Karpas-422 (cell line): ENCODE measurements at regions not wholly inside any gene's neighbourhood (a gene's known extent, or its start where the extent isn't known, plus 50 kb on each side); places are given as distances from the start of the nearest gene placed in this dataset.
"Not testable (repeated sequence)": the region's sequence is repeated elsewhere in the genome, so short reads cannot be mapped to it uniquely, and the experiment has no call there.

ENCODE experiments used
- DNase-seq: peaks from one replicate; pipeline ENCODE4 v3.0.0-alpha.2; 2015
- H2AFZ ChIP-seq: fragments of 200-600 bp; sonication (generic); 2 replicates; pipeline ENCODE4 v1.6.1; 2014; ENCODE audit warnings: antibody characterized with exemption, low read length, mixed read lengths
- H3K27ac ChIP-seq: fragments of 200-600 bp; sonication (generic); 2 replicates; pipeline ENCODE4 v1.5.1; 2014; ENCODE audit warnings: mild to moderate bottlenecking, low read length, moderate library complexity
- H3K27me3 ChIP-seq: fragments of 200-600 bp; sonication (generic); 2 replicates; pipeline ENCODE4 v1.6.1; 2014; ENCODE audit warnings: low read length, mixed read lengths
- H3K36me3 ChIP-seq: fragments of 200-600 bp; sonication (generic); 2 replicates; pipeline ENCODE4 v1.6.1; 2014; ENCODE audit warnings: low read length, mixed read lengths; ENCODE audit not compliant: insufficient read depth
- H3K4me1 ChIP-seq: fragments of 200-600 bp; sonication (generic); 2 replicates; pipeline ENCODE4 v1.6.1; 2014; ENCODE audit warnings: mild to moderate bottlenecking, low read length, mixed read lengths
- H3K4me2 ChIP-seq: fragments of 200-600 bp; sonication (generic); 2 replicates; pipeline ENCODE4 v1.6.1; 2014; ENCODE audit warnings: low read length, low read depth, mild to moderate bottlenecking; ENCODE audit not compliant: poor library complexity, severe bottlenecking
- H3K4me3 ChIP-seq: fragments of 200-600 bp; sonication (generic); 2 replicates; pipeline ENCODE4 v1.5.1; 2014; ENCODE audit warnings: mild to moderate bottlenecking, antibody characterized with exemption, low read length, mixed read lengths
- H3K79me2 ChIP-seq: fragments of 200-600 bp; sonication (generic); 2 replicates; pipeline ENCODE4 v1.6.1; 2014; ENCODE audit warnings: mild to moderate bottlenecking, low read length, mixed read lengths
- H3K9ac ChIP-seq: fragments of 200-600 bp; sonication (generic); 2 replicates; pipeline ENCODE4 v1.6.0; 2014; ENCODE audit warnings: low read length
- H3K9me2 ChIP-seq: fragments of 200-600 bp; sonication (generic), shearing (Covaris generic); replicated peaks from 2 replicates; pipeline ENCODE4 v1.6.0; 2014; ENCODE audit warnings: mild to moderate bottlenecking, low read length, moderate library complexity; ENCODE audit not compliant: insufficient read depth
- H3K9me3 ChIP-seq: fragments of 300-700, 200-600 bp; sonication (generic); 2 replicates; pipeline ENCODE4 v1.6.1; 2014; ENCODE audit warnings: low read length, mixed read lengths
- H4K20me1 ChIP-seq: fragments of 200-600 bp; sonication (generic); 2 replicates; pipeline ENCODE4 v1.6.1; 2014; ENCODE audit warnings: mild to moderate bottlenecking, antibody characterized with exemption, low read length, low read depth; ENCODE audit not compliant: insufficient read depth

GRCh38 chr5:98368141-98368540, 405.3 kb upstream of the RGMB start:
- H3K36me3 ChIP-seq, result no peaks in the 10 kb centered on the region
- DNase-seq, result no peak
- no peak overlapping the region for H2AFZ ChIP-seq
- H3K4me2 ChIP-seq, result no peak overlapping the region
- H3K9ac ChIP-seq, result no peak overlapping the region
- no peaks in the 10 kb centered on the region for H3K27me3 ChIP-seq
- no peaks in the 10 kb centered on the region for H3K4me1 ChIP-seq
- H3K9me3 ChIP-seq, result no peaks in the 10 kb centered on the region
- H4K20me1 ChIP-seq, result no peaks in the 10 kb centered on the region
- H3K4me3 ChIP-seq, result no peak overlapping the region
- H3K79me2 ChIP-seq, result no peaks in the 10 kb centered on the region
- H3K9me2 ChIP-seq, result no peaks in the 10 kb centered on the region
- no peak overlapping the region for H3K27ac ChIP-seq

GRCh38 chr5:98372351-98372750, 401.1 kb upstream of the RGMB start:
- Histone ChIP-seq H3K4me3 (no peak overlapping the region), H3K27me3 (no peaks in the 10 kb centered on the region), H3K9me2 (no peaks in the 10 kb centered on the region), H3K79me2 (no peaks in the 10 kb centered on the region), H3K27ac (no peak overlapping the region), H3K9me3 (no peaks in the 10 kb centered on the region), H3K4me2 (no peak overlapping the region), H3K9ac (no peak overlapping the region), H4K20me1 (no peaks in the 10 kb centered on the region), H3K36me3 (no peaks in the 10 kb centered on the region), H3K4me1 (no peaks in the 10 kb centered on the region), H2AFZ (no peak overlapping the region)
- DNase-seq, result no peak

- Histone ChIP-seq H3K27ac (no peak overlapping the region), H4K20me1 (no peaks in the 10 kb centered on the region), H3K9me3 (no peaks in the 10 kb centered on the region), H3K36me3 (no peaks in the 10 kb centered on the region), H3K4me1 (no peaks in the 10 kb centered on the region), H3K9ac (no peak overlapping the region), H2AFZ (no peak overlapping the region), H3K4me3 (no peak overlapping the region), H3K27me3 (no peaks in the 10 kb centered on the region), H3K79me2 (no peaks in the 10 kb centered on the region), H3K4me2 (no peak overlapping the region), H3K9me2 (no peaks in the 10 kb centered on the region)
- DNase-seq, result no peak
Observed at GRCh38 chr5:98391921-98392625, 381.4 kb upstream of the RGMB start.

GRCh38 chr5:98393205-98393604, 380.3 kb upstream of the RGMB start:
- H2AFZ ChIP-seq, H3K4me1 ChIP-seq, H3K4me2 ChIP-seq, H3K9me3 ChIP-seq, H3K27me3 ChIP-seq, H3K79me2 ChIP-seq, H3K36me3 ChIP-seq, H3K4me3 ChIP-seq, H4K20me1 ChIP-seq, H3K9ac ChIP-seq, H3K27ac ChIP-seq, DNase-seq, H3K9me2 ChIP-seq: not testable (repeated sequence)

GRCh38 chr5:98397081-98397480, 376.4 kb upstream of the RGMB start:
- Histone ChIP-seq H3K36me3 (no peaks in the 10 kb centered on the region), H3K9me2 (no peaks in the 10 kb centered on the region), H3K4me3 (no peak overlapping the region), H3K4me2 (no peak overlapping the region), H3K27me3 (no peaks in the 10 kb centered on the region), H3K27ac (no peak overlapping the region), H3K79me2 (no peaks in the 10 kb centered on the region), H3K9ac (no peak overlapping the region), H4K20me1 (no peaks in the 10 kb centered on the region), H3K4me1 (no peaks in the 10 kb centered on the region), H3K9me3 (no peaks in the 10 kb centered on the region), H2AFZ (no peak overlapping the region)
- no peak for DNase-seq

- Histone ChIP-seq H3K4me3 (no peak overlapping the region), H2AFZ (no peak overlapping the region), H3K27ac (no peak overlapping the region), H3K27me3 (no peaks in the 10 kb centered on the region), H4K20me1 (no peaks in the 10 kb centered on the region), H3K9me3 (no peaks in the 10 kb centered on the region), H3K4me1 (no peaks in the 10 kb centered on the region), H3K4me2 (no peak overlapping the region), H3K79me2 (no peaks in the 10 kb centered on the region), H3K9ac (no peak overlapping the region), H3K9me2 (no peaks in the 10 kb centered on the region), H3K36me3 (no peaks in the 10 kb centered on the region)
- no peak for DNase-seq
Observed at GRCh38 chr5:98398465-98398864, 375.0 kb upstream of the RGMB start.

- Histone ChIP-seq H3K9ac (no peak overlapping the region), H3K4me3 (no peak overlapping the region), H3K4me2 (no peak overlapping the region), H3K4me1 (no peaks in the 10 kb centered on the region), H3K9me3 (no peaks in the 10 kb centered on the region), H3K79me2 (no peaks in the 10 kb centered on the region), H4K20me1 (no peaks in the 10 kb centered on the region), H3K9me2 (no peaks in the 10 kb centered on the region), H2AFZ (no peak overlapping the region), H3K36me3 (no peaks in the 10 kb centered on the region), H3K27me3 (no peaks in the 10 kb centered on the region), H3K27ac (no peak overlapping the region)
- no peak for DNase-seq
Observed at GRCh38 chr5:98401656-98402055, 371.8 kb upstream of the RGMB start.

- Histone ChIP-seq H3K4me1 (no peaks in the 10 kb centered on the region), H3K9me3 (no peaks in the 10 kb centered on the region), H3K27ac (no peak overlapping the region), H3K9me2 (no peaks in the 10 kb centered on the region), H4K20me1 (no peaks in the 10 kb centered on the region), H2AFZ (no peak overlapping the region), H3K4me2 (no peak overlapping the region), H3K9ac (no peak overlapping the region), H3K36me3 (no peaks in the 10 kb centered on the region), H3K79me2 (no peaks in the 10 kb centered on the region), H3K4me3 (no peak overlapping the region), H3K27me3 (no peaks in the 10 kb centered on the region)
- DNase-seq, result no peak
Observed at GRCh38 chr5:98402130-98402529, 371.3 kb upstream of the RGMB start.

GRCh38 chr5:98403131-98403530, 370.3 kb upstream of the RGMB start:
- no peak overlapping the region for H3K4me2 ChIP-seq
- no peaks in the 10 kb centered on the region for H3K36me3 ChIP-seq
- H3K4me3 ChIP-seq, result no peak overlapping the region
- no peaks in the 10 kb centered on the region for H3K79me2 ChIP-seq
- H3K27me3 ChIP-seq, result no peaks in the 10 kb centered on the region
- H3K9ac ChIP-seq, result no peak overlapping the region
- H3K9me2 ChIP-seq, result no peaks in the 10 kb centered on the region
- no peak overlapping the region for H3K27ac ChIP-seq
- H2AFZ ChIP-seq, result no peak overlapping the region
- DNase-seq, result no peak
- H3K4me1 ChIP-seq, result no peaks in the 10 kb centered on the region
- H3K9me3 ChIP-seq, result no peaks in the 10 kb centered on the region
- no peaks in the 10 kb centered on the region for H4K20me1 ChIP-seq
